Epithelial cell of proximal tubule (primary cell): ENCODE measurements at regions not wholly inside any gene's neighbourhood (a gene's known extent, or its start where the extent isn't known, plus 50 kb on each side); places are given as distances from the start of the nearest gene placed in this dataset.

ENCODE experiments used
- DNase-seq: peaks from one replicate; pipeline ENCODE4 v3.0.0-alpha.2; 2011; ENCODE audit warnings: low read depth
- H3K4me3 ChIP-seq: 2 replicates; pipeline ENCODE4 v1.5.1; 2011; ENCODE audit warnings: low read depth, mild to moderate bottlenecking, low read length
- TF ChIP-seq, protein P1 (sequence below): conservative IDR thresholded peaks from 2 replicates; pipeline ENCODE4 v1.5.1; 2012; ENCODE audit warnings: low read depth, mild to moderate bottlenecking, low read length

GRCh38 chr5:72558383-72558782 lies 51.2 kb upstream of the ZNF366 start:
- H3K4me3 ChIP-seq = no peak overlapping the region
- TF ChIP-seq, protein P1, sequence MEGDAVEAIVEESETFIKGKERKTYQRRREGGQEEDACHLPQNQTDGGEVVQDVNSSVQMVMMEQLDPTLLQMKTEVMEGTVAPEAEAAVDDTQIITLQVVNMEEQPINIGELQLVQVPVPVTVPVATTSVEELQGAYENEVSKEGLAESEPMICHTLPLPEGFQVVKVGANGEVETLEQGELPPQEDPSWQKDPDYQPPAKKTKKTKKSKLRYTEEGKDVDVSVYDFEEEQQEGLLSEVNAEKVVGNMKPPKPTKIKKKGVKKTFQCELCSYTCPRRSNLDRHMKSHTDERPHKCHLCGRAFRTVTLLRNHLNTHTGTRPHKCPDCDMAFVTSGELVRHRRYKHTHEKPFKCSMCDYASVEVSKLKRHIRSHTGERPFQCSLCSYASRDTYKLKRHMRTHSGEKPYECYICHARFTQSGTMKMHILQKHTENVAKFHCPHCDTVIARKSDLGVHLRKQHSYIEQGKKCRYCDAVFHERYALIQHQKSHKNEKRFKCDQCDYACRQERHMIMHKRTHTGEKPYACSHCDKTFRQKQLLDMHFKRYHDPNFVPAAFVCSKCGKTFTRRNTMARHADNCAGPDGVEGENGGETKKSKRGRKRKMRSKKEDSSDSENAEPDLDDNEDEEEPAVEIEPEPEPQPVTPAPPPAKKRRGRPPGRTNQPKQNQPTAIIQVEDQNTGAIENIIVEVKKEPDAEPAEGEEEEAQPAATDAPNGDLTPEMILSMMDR = no peak
- no peak for DNase-seq

DNA sequence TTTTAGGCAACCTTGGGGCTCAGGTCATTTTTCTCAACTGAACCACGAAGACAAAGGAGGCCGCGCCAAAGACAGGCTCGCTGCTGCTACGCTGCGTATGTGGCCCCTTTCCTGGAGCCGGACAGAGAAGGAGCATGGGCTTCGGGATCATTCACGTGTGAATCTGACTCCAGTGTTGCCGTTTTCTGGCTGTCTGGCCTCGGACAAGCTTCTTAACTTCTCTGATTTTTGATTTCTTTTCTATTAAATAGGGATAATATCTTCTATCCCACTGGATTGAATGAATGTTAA lies 50.8 kb upstream of the ZNF366 start:
- TF ChIP-seq, protein P1 = no peak
- DNase-seq = no peak
- no peak overlapping the region for H3K4me3 ChIP-seq

DNA sequence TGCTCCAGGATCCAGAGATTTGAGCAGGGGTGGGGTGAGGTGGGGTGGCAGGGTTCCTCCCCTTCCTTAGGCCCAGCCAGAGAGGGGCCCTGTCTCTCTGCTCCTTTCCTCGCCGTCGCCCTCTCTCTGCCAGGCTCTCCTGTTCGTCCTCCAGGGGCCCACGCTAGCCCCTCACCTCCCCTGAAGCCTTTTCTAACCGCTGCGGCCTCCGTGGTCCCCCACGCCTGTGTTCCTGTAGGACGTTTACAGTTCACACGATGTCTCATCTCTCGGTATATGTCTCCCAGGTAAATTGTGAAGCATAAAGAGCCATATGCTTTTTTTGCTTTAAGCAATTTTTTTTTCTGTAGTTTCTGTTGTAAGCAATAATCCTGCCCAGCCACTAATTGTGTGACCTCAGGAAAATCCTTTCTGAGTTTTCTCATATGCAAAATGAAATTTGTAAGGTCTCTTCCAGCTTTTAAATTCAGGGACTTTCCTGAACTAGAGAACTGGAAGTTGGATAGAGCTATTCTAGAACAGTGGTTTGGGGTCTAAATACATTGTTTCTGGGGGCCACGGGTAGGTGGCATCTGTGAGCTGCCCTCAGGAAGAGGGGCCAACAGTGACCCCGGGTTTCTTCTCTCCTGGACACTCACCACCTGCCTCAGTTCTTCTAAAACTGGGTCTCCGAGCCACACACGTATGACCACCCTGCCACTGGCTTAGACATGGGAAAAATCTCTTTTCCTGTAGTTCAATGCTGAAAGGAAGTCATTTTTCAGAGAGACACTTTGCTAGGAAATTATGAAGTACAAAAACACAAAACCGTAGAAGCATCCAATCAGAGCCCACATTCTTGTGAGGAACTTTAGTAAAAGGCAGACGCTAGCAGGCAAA lies 50.2 kb upstream of the ZNF366 start:
- no peak for DNase-seq
- H3K4me3 ChIP-seq = peak overlapping the region; percentile 52
- TF ChIP-seq, protein P1 = no peak
